GM19035 (cell line): ENCODE measurements at regions not wholly inside any gene's neighbourhood (a gene's known extent, or its start where the extent isn't known, plus 50 kb on each side); places are given as distances from the start of the nearest gene placed in this dataset.
A peak's percentile ranks its signal among the peaks of the same experiment; 100 is the strongest.
"Not testable (repeated sequence)": the region's sequence is repeated elsewhere in the genome, so short reads cannot be mapped to it uniquely, and the experiment has no call there.

ENCODE experiments used
- ATAC-seq: cut with Tn5 transposase; IDR thresholded peaks from one replicate; pipeline ENCODE4 v1.9.1; 2021; ENCODE audit not compliant: unreplicated experiment

DNA sequence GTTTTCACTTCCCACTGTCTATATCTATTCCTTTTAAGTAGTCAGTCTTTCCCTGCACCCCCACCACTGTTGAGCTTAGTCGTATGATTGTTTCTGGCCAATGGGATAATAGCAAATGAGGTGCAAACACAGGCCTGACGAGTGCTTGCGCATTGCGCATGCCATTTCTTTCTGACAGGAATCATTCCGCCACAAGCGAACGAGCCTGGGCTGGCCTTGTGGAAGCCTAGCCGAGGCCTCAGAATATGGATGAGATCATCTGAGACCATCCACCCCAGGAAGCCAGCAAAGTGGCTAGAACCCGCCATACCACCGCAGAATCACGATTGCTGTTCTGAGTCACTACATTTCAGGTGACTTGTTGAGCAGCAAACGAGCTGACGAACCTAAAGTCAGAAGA is 52.2 kb upstream of the PRL start:
- no peak for ATAC-seq

DNA sequence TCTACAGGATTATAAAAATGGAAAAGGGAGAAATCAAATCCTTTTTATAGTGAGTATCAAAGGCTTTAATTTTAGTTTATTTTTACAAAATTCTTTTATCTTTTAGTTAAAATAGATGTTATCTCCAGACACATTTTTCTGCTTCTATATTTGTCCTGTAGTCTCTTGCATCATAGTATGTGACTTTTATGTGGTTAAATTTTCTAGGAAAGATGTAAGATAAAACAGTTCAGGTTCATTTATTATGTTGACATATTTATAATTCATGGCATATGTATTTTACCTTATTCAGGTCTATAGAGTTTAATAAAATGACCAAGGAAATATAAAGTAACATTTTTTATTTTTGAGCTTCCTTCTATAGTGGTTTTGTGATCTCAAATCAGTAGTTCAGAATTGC is 52.7 kb upstream of the PRL start:
- no peak for ATAC-seq

DNA sequence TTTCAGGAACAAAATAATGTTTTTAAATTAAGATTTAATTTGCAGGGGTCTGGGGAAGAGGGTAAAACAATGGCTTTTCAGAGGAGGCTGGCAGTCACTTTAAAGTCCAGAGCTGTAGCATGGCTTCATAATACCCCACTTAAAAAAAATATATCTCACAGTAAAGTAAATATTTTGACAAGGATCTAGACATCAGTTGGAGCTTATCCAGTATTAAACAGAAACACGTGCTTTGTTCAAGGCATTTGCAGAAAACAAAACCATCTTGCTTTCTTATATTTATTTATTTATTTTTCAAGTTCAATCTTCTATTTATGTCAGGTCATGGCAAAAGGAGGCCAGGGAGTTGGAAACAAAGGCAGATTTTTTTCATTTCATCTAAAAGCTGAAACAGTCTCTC is 53.3 kb upstream of the PRL start:
- ATAC-seq, result no peak

DNA sequence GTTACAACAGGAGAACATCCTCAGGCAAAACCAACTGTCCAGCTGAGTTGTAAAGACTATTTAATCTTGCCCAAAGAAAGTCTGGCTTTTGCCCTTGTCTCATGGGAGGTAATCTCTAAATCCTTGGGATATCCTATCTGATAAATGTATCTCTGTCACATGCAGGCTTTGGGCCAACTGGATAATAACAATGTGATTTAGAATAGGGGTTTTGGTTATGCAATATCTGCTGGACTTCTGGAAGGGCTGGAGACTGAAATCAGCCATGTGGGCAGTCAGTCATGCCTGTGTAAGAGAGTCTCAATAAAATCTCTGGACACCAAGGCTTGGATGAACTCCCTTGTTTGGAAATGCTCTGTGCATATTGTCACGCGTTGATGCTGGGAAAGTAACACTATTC is 56.3 kb upstream of the PRL start:
- ATAC-seq, result no peak

DNA sequence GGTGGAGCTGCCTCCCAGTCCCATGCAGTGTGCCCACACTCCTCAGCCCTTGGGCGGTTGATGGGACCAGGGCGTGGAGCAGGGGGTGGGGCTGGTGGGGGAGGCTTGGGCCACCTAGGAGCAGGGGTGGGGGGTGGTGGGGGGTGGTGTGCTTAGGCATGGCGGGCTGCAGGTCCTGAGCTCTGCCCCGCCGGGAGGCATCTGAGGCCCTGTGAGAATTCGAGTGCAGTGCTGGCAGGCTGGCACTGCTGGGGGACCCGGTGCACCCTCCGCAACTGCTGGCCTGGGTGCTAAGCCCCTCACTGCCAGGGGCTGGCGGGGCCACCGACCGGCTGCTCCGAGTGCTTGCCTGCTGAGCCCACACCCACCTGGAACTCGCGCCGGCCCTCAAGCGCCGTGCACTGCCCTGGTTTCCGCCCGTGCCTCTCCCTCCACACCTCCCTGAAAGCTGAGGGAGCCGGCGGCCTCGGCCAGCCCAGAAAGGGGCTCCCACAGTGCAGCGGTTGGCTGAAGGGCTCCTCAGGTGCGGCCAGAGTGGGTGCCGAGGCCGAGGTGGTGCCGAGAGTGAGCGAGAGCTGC is 59.6 kb upstream of the PRL start:
- ATAC-seq, result no peak

DNA sequence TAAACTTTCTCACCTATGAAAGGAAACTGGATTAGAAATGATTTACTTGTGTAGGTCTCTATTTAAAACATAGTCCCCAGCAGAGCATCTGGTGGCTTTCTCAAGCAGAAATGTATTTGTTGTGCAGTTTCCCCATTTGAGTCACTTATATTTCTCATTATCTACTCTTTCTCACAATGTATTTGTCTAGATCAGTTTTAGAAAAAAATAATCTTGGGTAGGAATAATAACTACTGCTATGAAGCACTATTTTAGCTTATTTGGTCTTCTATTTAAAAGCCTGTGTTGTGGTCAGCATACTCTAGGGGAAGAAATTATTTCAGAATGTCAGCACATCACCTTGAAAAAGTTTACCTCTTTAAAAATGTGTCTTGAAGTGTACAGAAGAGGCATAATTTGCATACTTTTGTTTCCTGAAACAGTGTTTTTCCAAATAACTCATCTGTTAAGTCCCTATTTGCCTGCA is 60.9 kb upstream of the PRL start:
- peak; percentile 61 for ATAC-seq

DNA sequence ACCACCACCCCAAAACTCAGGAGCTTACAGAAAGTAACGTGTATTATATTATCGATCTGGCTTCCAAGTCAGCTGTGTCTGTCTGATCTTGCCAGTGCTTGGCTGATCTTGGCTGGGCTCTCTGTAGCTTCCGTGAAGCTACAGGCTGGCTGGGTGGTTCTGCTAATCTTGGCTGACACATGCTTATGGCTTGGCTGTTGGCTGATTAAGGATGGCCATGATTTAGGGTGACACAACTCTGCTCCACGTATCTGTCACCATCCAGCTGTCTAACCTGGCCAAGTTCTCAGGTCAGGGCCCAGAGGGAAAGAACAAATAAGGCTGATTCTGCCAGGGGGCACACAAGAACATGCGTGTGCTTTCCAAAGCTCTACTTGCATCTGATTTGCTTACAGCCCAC is 64.7 kb upstream of the PRL start:
- ATAC-seq, result no peak

DNA sequence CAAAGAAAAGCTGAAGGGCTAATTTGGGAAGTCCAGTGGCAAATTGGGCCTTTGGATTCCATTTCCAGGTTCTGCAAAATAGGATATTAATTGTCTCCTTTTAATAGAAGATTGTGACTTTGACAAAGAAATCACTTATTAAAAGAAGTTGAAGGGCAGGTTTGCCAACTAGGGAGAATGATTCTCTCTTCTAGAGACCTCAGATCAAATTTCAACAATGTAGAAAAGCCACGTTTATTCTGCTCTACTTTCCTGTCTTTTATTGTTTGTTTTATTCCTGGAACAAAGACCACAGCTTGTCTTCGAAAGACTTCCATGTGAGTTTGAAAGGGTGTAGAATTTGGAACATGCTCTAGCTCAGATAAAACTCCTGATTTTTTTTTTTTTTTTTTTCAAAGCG is 65.5 kb upstream of the PRL start:
- no peak for ATAC-seq

DNA sequence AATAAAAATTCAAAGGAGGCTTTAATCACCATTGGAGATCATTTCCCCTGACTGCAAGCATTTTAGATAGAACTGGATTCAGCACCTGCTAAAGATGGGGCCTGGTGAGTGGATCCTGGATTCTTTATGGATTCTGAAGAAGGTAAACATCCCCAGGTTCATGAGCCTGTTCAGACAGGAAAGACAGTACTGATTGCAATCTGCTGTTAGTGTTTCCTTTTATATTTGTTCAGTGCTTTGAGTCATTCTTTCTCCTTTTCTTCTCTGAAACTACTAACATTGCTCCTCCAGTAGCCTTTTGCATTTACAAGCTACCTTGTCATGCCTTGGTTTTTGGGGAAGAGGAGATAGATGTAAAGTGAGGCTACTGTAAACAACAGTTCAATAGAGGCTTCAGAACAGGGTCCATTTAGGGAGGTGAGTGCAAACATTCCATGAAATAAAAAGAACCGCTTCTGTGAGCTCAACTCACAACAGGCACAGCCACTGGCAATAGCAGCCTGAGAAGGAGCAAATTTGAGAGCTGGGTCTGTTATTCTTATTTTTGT is 66.4 kb upstream of the PRL start:
- ATAC-seq, result no peak

DNA sequence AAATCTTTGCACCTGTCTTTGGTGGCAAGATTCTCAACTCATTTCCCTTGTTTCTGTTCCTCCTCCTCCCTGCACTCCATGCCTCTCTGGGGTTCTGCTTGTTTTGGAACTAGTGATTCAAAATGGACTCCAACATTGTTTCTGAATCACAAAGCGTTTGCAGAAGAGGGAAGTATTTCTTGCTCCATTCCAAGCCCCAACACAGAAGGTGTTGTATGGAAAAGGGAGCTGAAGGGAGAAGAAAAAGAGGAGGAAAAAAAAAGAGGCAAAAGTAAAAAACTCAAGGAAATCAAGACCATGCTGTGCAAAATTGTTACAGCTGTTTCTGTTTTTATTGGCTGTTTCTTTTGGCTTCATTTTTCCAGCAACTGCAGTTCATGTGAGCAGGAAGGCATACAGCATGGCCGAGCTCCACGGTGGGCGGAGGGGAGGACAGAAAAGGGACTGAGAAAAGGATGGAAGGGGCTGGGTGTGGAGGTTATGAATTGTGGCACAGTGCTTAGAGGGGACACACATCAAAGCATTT is 66.9 kb upstream of the PRL start:
- ATAC-seq, result no peak

DNA sequence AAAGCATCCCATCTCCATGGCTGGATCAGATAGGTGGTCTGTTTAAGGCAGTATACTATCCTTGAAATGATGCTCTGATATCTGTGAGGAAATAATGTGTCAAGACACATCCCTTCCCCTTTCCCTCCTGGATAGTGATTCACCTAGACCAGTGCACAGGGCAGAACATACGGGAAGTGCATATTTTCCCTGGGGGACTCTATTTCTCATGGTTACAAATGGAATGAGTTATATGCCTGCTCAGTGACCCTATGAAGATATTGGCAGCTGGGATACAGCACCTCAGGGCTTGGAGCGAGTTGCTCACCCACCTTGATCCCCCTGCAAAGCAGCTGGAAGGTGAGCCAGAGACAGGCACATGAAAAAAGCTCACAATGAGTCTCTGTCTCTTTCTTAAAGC is 67.5 kb upstream of the PRL start:
- no peak for ATAC-seq

DNA sequence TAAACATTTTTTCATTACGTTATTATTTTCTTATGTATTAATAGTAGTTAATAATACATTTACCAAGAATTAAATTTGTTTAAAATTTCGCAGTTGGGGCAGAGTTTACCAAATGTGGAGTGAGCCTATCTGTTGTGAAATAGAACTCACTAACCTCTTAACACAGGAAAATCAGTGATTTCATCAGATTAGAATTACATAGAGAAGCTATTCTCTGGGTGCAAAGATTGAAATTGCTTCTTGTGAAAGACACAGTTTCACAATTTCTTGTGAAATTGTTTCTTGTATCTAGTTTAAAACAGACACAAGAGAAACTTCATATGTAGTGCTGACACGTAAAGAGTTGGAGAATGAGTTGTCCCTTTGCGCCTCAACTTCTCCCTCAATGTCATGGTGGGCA is 69.4 kb upstream of the PRL start:
- no peak for ATAC-seq

DNA sequence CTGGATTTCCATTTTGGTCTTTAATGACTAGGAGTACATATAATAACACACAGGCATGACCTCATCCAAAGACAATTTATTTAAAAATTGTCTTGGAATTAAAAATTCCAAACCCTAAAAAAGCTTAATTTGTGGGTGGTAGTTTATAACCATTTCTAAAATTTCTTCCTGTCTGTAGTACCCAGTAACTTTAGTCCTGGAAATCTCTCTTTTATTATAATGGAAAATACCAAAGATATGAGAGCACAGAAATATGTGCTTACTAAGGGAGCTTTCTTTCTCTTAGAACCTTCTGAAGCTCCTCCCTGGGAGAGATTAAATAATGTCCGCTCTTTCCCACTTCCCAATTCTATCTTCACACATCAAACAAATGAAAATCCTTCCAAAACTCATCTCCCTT is 70.5 kb upstream of the PRL start:
- no peak for ATAC-seq

DNA sequence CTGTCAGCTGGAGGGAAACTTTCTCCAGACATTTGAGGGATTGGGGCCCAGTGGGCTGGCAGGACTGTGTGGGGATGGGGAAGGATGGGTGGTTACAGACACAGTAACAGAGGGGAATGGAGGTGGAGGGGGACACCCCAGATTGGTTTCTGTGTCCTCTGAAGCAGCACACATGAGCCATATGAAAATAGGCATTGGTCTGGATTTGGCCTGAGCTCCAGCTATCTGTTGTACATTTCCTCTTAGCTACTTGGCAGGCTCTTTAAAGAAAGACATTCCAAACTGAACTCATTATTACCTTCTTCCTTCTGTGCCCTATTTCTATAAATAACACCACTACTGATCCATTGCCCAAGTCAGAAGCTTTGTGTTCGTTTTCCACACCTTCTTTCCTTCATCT is 72.0 kb upstream of the PRL start:
- no peak for ATAC-seq

DNA sequence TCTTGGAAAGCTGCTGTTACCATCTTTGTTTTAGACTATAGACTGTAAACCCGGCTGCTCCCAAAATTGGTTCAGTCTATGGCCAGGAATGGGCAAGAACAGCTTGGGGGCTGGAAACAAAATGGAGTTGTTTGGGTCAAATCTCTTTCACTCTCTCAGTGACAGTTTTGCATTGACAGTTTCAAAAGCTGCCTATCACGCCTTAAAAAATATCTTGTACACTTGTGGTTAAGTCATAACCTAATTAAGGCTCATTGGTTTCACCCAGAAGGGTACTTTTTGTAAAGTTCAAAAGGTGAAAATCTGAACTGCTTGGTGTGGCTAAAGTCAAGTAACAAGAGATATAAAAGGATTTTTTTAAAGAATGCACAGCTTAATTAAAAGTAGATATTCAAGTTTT is 76.1 kb upstream of the PRL start:
- peak; percentile 95 for ATAC-seq

DNA sequence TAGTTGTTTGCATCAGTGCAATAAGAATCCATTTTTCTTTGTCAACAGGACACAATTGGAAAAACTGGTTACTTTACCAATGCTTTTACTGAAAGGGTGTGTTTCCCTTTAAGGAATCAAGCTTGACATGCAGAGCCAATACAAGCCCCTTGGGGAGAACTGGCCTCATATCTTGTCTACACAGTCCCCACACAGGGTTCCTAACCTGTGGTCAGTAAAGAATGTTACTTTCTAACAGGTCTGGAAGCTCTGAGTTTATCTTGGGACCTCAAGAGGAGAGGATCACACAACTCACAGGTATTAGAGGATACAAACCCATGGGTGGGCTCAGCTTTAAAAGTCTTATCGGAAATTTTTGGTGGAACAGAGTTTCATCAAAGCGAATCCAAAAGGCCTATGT is 78.1 kb upstream of the PRL start:
- not testable (repeated sequence) for ATAC-seq

DNA sequence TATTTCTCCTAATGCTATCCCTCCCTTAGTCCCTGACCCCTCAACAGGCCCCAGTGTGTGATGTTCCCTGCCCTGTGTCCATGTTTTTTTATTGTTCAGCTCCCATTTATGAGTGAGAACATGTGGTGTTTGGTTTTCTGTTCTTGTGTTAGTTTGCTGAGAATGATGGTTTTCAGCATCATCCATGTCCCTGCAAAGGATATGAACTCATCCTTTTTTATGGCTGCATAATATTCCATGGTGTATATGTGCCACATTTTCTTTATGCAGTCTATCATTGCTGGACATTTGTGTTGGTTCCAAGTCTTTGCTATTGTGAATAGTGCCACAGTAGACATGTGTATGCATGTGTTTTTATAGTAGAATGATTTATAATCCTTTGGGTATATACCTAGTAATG is 79.5 kb upstream of the PRL start:
- not testable (repeated sequence) for ATAC-seq

DNA sequence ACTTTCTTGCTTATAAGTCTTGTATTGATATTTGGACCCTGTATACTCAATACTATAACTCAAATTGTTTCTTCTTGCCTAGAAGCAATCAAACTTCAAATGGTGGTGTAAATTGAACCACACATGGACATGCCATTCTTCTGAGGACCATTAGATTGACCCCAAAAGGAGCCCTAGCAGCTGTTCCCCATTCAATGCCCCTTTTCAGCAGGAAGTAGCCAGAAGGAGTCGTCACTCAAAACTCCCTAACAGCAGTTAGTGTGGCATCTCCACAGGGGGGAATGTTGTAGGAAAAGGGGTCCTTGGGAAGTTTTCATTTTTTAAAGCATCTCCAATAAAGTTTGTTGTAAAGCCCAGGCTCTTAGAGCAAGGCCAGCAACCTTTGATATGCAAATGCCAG is 81.7 kb upstream of the PRL start:
- not testable (repeated sequence) for ATAC-seq

DNA sequence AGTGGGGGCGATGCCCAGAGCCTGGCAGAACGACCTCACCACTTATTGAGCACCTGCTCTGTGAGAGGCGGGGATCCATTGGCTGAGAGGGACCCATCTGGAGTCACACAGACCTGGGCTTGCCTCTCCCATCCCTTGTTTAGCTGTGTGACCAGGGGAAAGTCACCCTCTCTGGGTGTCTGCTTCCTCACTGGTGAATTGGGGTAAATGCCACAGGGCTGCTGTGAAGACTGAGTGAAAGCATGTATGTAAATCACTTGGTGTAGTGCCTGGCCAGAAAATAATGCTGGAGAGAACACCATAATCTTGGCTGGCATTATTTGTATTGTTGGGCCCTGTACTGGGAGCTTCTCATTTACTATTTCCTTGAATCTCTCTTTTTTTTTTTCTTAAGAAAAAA is 83.4 kb upstream of the PRL start:
- ATAC-seq, result no peak

DNA sequence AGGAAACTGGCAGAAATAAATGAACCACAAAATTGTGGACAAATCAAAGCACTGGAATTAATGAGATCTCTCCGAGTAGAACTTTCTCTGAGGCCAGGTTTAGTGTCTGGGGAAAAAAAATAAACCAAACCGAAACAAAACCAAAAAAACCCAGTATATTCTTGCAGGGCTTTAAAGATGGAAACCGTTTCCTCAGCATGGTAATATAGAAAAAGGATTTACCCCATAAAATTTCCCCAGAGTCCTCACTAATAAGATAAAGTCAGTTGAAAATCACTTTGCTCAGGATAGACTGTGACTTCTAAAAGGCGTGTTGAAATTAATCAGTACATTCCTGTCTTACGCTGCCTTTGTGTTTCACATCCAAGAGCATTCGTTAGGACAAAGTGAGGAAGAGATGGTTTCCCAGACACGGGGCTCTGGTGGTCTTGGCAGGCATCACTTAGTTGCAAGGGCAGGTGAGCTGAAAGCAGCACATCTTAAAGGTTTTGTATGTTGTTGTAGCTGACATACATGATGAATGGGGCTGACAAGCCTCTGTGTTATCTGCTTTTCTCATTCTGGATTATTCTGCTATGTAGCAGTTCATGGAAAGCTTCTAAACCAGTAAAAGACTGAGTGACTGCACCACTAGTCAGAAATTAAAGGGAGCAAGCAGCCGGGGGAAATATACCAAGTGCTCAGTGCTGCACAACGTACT is 85.2 kb upstream of the PRL start:
- no peak for ATAC-seq

DNA sequence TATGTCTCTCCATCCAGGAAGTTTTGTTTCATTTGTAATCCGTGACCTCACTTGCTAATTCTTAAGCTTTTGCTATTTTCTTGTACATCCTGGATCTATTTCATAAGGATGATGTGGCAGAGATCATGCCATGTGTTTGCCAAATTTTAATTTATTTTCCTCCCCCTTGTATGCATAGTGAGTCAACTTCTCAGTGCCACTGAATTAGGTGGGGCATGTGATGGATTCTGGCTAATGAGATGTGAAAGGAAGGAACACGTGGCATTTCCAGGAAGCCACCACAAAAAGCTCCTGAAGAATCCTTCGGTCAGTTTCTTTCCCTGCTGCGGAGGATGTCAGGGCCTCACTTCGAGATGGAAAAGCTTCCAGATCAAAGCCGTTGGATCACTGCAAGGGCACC is 86.2 kb upstream of the PRL start:
- ATAC-seq, result no peak

DNA sequence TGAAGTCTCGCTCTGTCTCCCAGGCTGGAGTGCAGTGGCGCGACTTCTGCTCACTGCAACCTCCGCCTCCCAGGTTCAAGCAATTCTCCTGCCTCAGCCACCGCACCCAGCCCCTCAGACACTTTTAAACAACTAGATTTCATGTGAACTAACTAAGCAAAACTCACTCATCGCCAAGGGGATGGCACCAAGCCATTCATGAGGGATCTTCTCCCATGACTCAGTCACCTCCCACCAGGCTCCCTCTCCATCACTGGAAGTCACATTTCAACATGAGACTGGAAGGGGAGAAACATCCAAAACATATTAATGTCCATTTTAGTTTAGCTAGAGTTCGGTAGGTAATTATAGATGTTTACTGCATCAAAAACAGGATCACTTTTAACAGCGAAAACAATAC is 95.9 kb upstream of the PRL start:
- ATAC-seq, result no peak

DNA sequence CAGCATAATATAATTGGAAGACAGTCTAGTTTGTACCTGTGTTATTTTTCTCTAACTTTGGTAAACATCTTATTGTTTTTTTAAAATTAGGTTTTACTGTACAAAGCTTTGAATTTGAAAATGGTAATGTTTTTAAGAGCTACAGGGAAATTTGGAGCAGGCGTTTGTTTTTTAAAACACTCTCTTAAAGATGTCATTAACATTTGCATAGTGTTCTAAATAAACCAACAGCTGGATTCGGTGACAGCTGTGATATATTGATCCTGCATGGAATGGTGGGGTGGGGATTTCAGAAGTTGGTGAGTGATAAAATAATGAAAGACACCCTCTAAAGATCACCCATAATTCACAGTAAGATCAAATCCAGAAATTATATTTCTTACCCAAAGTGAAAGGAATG is 97.9 kb upstream of the PRL start:
- ATAC-seq, result no peak
